H1 (cell line): ENCODE measurements at regions not wholly inside any gene's neighbourhood (a gene's known extent, or its start where the extent isn't known, plus 50 kb on each side); places are given as distances from the start of the nearest gene placed in this dataset.

Experiments
- CTCF ChIA-PET: fragments of 300-600 bp; sonication (Branson Sonifier 250); formaldehyde crosslinking; loops from one replicate; lab custom pipeline; 2021; ENCODE audit not compliant: partially characterized antibody; lab: Charles Lee
- POLR2A ChIA-PET: fragments of 300-600 bp; sonication (Branson Sonifier 250); formaldehyde crosslinking; loops from one replicate; lab custom pipeline; 2021; ENCODE audit warnings: inconsistent platforms; ENCODE audit not compliant: partially characterized antibody; lab: Charles Lee
- DNase-seq, 2 experiments: peaks; one replicate each; pipeline versions ENCODE4 v3.0.0 to v3.0.0-alpha.2; 2010 to 2022; ENCODE audit warnings: low spot score in 2 of 2, low read depth in 1 of 2, mixed read lengths in 1 of 2
- FAIRE-seq: peaks from 2 replicates; lab custom pipeline; 2011; peaks lifted over from hg19 to GRCh38; lab: Jason Lieb, UNC
- H2AFZ ChIP-seq: 2 replicates; pipeline ENCODE4 v1.8.1; 2012; ENCODE audit warnings: low read length, inconsistent platforms
- H2AK5ac ChIP-seq: 2 replicates; pipeline ENCODE4 v1.6.1; 2013; ENCODE audit warnings: low read depth, low read length
- H2BK120ac ChIP-seq: replicated peaks from 2 replicates; pipeline ENCODE3; 2013; ENCODE audit warnings: low read depth, low read length, inconsistent platforms
- H2BK12ac ChIP-seq: 2 replicates; pipeline ENCODE4 v1.6.1; 2013; ENCODE audit warnings: low read depth, low read length
- H2BK15ac ChIP-seq: 2 replicates; pipeline ENCODE4 v1.6.1; 2013; ENCODE audit warnings: low read length
- H2BK20ac ChIP-seq: 2 replicates; pipeline ENCODE4 v1.6.1; 2013; ENCODE audit warnings: low read length
- H2BK5ac ChIP-seq: 2 replicates; pipeline ENCODE4 v1.6.1; 2013; ENCODE audit warnings: low read depth, low read length
- H3K14ac ChIP-seq: 2 replicates; pipeline ENCODE4 v1.6.1; 2013; ENCODE audit warnings: inconsistent platforms; ENCODE audit not compliant: insufficient read length
- H3K18ac ChIP-seq: 2 replicates; pipeline ENCODE4 v1.6.1; 2013; ENCODE audit warnings: low read length; ENCODE audit errors: extremely low read depth
- H3K23ac ChIP-seq: 2 replicates; pipeline ENCODE4 v1.6.1; 2013; ENCODE audit warnings: inconsistent platforms; ENCODE audit not compliant: insufficient read length
- H3K23me2 ChIP-seq: 2 replicates; pipeline ENCODE4 v1.6.1; 2013; ENCODE audit warnings: low read depth, low read length
- H3K27ac ChIP-seq: 2 replicates; pipeline ENCODE4 v1.6.1; 2011; ENCODE audit warnings: low read depth, low read length, inconsistent platforms
- H3K27me3 ChIP-seq, 4 experiments: replicated peaks in 1 of 4; 1 replicate in 1 of 4; 2 replicates in 3 of 4; pipeline versions ENCODE4 v1.6.1 to v1.8.1; 2011 to 2013; ENCODE audit warnings: low read length in 3 of 4, mild to moderate bottlenecking in 3 of 4, inconsistent platforms in 2 of 4, mixed read lengths in 2 of 4, moderate library complexity in 1 of 4; ENCODE audit not compliant: control insufficient read depth in 3 of 4, insufficient read depth in 3 of 4; ENCODE audit errors: extremely low read depth in 1 of 4
- H3K36me3 ChIP-seq, 4 experiments: 2 replicates each; pipeline versions ENCODE4 v1.6.1 to v1.8.1; 2011 to 2013; ENCODE audit warnings: mild to moderate bottlenecking in 4 of 4, low read length in 3 of 4, moderate library complexity in 2 of 4, control low read depth in 1 of 4, inconsistent platforms in 1 of 4; ENCODE audit not compliant: insufficient read depth in 4 of 4, control insufficient read depth in 2 of 4
- H3K4ac ChIP-seq: replicated peaks from 2 replicates; pipeline ENCODE3; 2013; ENCODE audit warnings: low read length, low read depth, mixed read lengths, inconsistent platforms; ENCODE audit not compliant: insufficient read length
- H3K4me1 ChIP-seq, 4 experiments: replicated peaks in 1 of 4; 1 replicate in 1 of 4; 2 replicates in 3 of 4; pipeline versions ENCODE4 v1.6.1 to v1.8.1; 2011 to 2013; ENCODE audit warnings: low read length in 3 of 4, inconsistent platforms in 2 of 4, mixed read lengths in 1 of 4; ENCODE audit not compliant: insufficient read depth in 4 of 4, control insufficient read depth in 3 of 4
- H3K4me2 ChIP-seq, 2 experiments: 2 replicates each; pipeline versions ENCODE4 v1.6.1 to v1.8.1; 2011 to 2013; ENCODE audit warnings: low read depth in 2 of 2, low read length in 2 of 2, control low read depth in 1 of 2, inconsistent platforms in 1 of 2, mild to moderate bottlenecking in 1 of 2; ENCODE audit not compliant: insufficient read depth in 1 of 2
- H3K4me3 ChIP-seq, 4 experiments: fragments of 200-600, 300-600 bp in 1 of 4; sonication (generic), shearing (Covaris generic), sonication (Bioruptor Twin) in 1 of 4; 2 replicates each; pipeline versions ENCODE4 v1.5.1 to v1.8.1; 2011 to 2016; ENCODE audit warnings: low read length in 4 of 4, low read depth in 3 of 4, control low read depth in 2 of 4, inconsistent platforms in 2 of 4, mild to moderate bottlenecking in 2 of 4, mixed read lengths in 1 of 4, moderate library complexity in 1 of 4; ENCODE audit not compliant: insufficient read depth in 2 of 4; ENCODE audit errors: extremely low read depth in 1 of 4
- H3K56ac ChIP-seq: replicated peaks from 2 replicates; pipeline ENCODE3; 2013; ENCODE audit warnings: low read depth, mild to moderate bottlenecking, mixed read lengths, low read length, inconsistent platforms; ENCODE audit not compliant: insufficient read length
- H3K79me1 ChIP-seq: 2 replicates; pipeline ENCODE4 v1.6.1; 2013; ENCODE audit warnings: low read depth, low read length, control low read depth
- H3K79me2 ChIP-seq, 2 experiments: 2 replicates each; pipeline versions ENCODE4 v1.6.1 to v1.8.1; 2012 to 2013; ENCODE audit warnings: low read length in 2 of 2, mild to moderate bottlenecking in 2 of 2, inconsistent platforms in 1 of 2; ENCODE audit not compliant: insufficient read depth in 2 of 2, control insufficient read depth in 1 of 2
- H3K9ac ChIP-seq, 4 experiments: replicated peaks in 1 of 4; 1 replicate in 1 of 4; 2 replicates in 3 of 4; pipeline versions ENCODE4 v1.6.1 to v1.8.1; 2011 to 2013; ENCODE audit warnings: low read depth in 3 of 4, low read length in 3 of 4, control low read depth in 2 of 4, mild to moderate bottlenecking in 2 of 4, moderate library complexity in 2 of 4, inconsistent platforms in 1 of 4; ENCODE audit errors: extremely low read depth in 1 of 4
- H3K9me3 ChIP-seq, 2 experiments: 2 replicates each; pipeline versions ENCODE4 v1.6.1 to v1.8.1; 2012 to 2013; ENCODE audit warnings: mild to moderate bottlenecking in 2 of 2, moderate library complexity in 2 of 2, control low read depth in 1 of 2, inconsistent platforms in 1 of 2, low read depth in 1 of 2, low read length in 1 of 2, mixed read lengths in 1 of 2; ENCODE audit not compliant: insufficient read depth in 2 of 2
- H4K20me1 ChIP-seq, 2 experiments: replicated peaks in 1 of 2; 2 replicates each; pipeline versions ENCODE3 to v1.8.1; 2011 to 2013; ENCODE audit warnings: inconsistent platforms in 2 of 2, low read length in 2 of 2, mild to moderate bottlenecking in 1 of 2; ENCODE audit not compliant: insufficient read depth in 2 of 2, control insufficient read depth in 1 of 2
- H4K5ac ChIP-seq: 2 replicates; pipeline ENCODE4 v1.6.1; 2013; ENCODE audit warnings: low read length, low read depth, mixed read lengths, inconsistent platforms; ENCODE audit not compliant: insufficient read length
- H4K8ac ChIP-seq: 2 replicates; pipeline ENCODE4 v1.8.0; 2013; ENCODE audit warnings: mild to moderate bottlenecking, moderate library complexity, low read length, inconsistent platforms; ENCODE audit not compliant: insufficient read depth; ENCODE audit errors: extremely low read depth
- H4K91ac ChIP-seq: replicated peaks from 2 replicates; pipeline ENCODE3; 2013; ENCODE audit warnings: low read length, mixed read lengths, inconsistent platforms; ENCODE audit not compliant: insufficient read length
- BRCA1 ChIP-seq: IDR thresholded peaks from 2 replicates; pipeline ENCODE4 v1.6.1; 2012; ENCODE audit warnings: low read depth, low read length, improper control_type of control experiment
- RBBP5 ChIP-seq: IDR thresholded peaks from 2 replicates; pipeline ENCODE4 v1.7.1; 2012; ENCODE audit warnings: low read depth, mild to moderate bottlenecking, inconsistent platforms, low read length, moderate library complexity, borderline replicate concordance
- SP4 ChIP-seq: IDR thresholded peaks from 2 replicates; pipeline ENCODE4 v1.6.1; 2012; ENCODE audit warnings: low read length, inconsistent platforms
- TAF7 ChIP-seq: optimal IDR thresholded peaks from 2 replicates; pipeline ENCODE3; 2011; ENCODE audit warnings: low read depth, mild to moderate bottlenecking, inconsistent platforms, low read length, moderate library complexity, borderline replicate concordance

- POLR2A ChIA-PET: no interaction called here
- H3K79me1 ChIP-seq: no peaks in the 10 kb centered on the region
- no peak overlapping the region for H4K8ac ChIP-seq
- H3K4ac ChIP-seq: no peak overlapping the region
- H2BK12ac ChIP-seq: no peak overlapping the region
- no peak overlapping the region for H3K23ac ChIP-seq
- CTCF ChIA-PET: interaction anchor here (0.7 to 0.9 kb wide), 3 partner anchors 9 to 30 kb away, joined by 3 to 4 read pairs (median 3); no protein-coding TSS in a partner anchor
- H3K18ac ChIP-seq: no peak overlapping the region
- H2BK15ac ChIP-seq: no peak overlapping the region
- no peak overlapping the region for H2AFZ ChIP-seq
- H2BK5ac ChIP-seq: no peak overlapping the region
- no peak overlapping the region for H3K4me3 ChIP-seq
- DNase-seq (no peak), FAIRE-seq (no peak)
- no peak for TF ChIP-seq RBBP5
- no peak for TF ChIP-seq BRCA1
- TF ChIP-seq TAF7: no peak
- TF ChIP-seq SP4: no peak
- H3K4me2 ChIP-seq: no peak overlapping the region
- H3K14ac ChIP-seq: no peak overlapping the region
- H4K5ac ChIP-seq: no peak overlapping the region
- H3K27ac ChIP-seq: no peak overlapping the region
- peaks cover 0 to 7% (median 3%) of the 10 kb centered on the region in 4 experiments; a peak in 2 of 7 replicates for H3K4me1 ChIP-seq
- H3K56ac ChIP-seq: no peak overlapping the region
- no peaks in the 10 kb centered on the region for H3K27me3 ChIP-seq
- H3K9ac ChIP-seq: no peak overlapping the region
- H3K9me3 ChIP-seq: no peaks in the 10 kb centered on the region
- no peaks in the 10 kb centered on the region for H4K20me1 ChIP-seq
- no peak overlapping the region for H2BK20ac ChIP-seq
- H4K91ac ChIP-seq: no peak overlapping the region
- H3K36me3 ChIP-seq: no peaks in the 10 kb centered on the region
- no peaks in the 10 kb centered on the region for H3K79me2 ChIP-seq
- no peaks in the 10 kb centered on the region for H3K23me2 ChIP-seq
- no peak overlapping the region for H2BK120ac ChIP-seq
- H2AK5ac ChIP-seq: no peak overlapping the region
Observed at GRCh38 chr12:98127854-98128253, 387.5 kb upstream of the TMPO start.
